ENCODE measurements at regions not wholly inside any gene's neighbourhood (a gene's known extent, or its start where the extent isn't known, plus 50 kb on each side); places are given as distances from the start of the nearest gene placed in this dataset.

DNA sequence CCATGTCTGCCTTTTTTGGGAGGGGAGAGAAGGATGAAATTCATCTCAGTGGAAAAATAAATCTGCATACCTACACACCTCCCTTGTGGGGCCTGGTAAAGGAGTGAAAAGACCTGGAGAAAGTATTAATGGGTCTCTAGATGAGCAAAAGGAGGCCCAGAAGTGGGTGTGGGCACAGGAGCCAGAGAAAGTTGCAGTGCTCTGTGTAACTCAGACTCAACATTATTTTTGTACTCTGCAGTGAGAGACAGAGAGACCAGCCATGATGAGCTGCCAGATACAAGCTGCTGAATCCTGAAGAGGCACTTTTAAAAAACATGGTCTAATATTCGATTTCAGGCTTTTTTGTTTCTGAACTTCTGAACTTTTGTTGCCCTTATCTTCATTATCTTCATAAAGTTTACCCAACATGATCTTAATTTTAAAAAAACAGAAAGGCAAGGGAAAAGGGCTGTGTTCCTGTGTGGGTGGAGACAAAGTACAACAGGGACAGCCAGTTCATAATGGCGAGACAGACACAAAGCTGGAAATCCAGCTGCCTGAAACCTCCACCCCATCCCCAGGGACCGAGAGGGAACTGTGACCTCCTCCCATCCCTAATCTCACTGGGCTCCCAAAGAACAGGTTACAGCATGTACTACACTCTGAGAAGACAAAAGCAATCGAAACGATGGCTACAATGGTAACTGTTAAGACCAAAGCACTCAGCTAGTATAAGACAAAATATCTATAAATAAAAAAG, 77.2 kb downstream of the KLF12 start (continued):
- TF ChIP-seq, protein P1, sequence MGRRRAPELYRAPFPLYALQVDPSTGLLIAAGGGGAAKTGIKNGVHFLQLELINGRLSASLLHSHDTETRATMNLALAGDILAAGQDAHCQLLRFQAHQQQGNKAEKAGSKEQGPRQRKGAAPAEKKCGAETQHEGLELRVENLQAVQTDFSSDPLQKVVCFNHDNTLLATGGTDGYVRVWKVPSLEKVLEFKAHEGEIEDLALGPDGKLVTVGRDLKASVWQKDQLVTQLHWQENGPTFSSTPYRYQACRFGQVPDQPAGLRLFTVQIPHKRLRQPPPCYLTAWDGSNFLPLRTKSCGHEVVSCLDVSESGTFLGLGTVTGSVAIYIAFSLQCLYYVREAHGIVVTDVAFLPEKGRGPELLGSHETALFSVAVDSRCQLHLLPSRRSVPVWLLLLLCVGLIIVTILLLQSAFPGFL (CRISPR knock-in tag; IDR thresholded peaks at IDR 0.05; ENCODE audit: borderline replicate concordance) = no peak
- TF ChIP-seq, protein P2, sequence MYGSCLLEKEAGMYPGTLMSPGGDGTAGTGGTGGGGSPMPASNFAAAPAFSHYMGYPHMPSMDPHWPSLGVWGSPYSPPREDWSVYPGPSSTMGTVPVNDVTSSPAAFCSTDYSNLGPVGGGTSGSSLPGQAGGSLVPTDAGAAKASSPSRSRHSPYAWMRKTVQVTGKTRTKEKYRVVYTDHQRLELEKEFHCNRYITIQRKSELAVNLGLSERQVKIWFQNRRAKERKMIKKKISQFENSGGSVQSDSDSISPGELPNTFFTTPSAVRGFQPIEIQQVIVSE (CRISPR knock-in tag; IDR thresholded peaks at IDR 0.05; ENCODE audit: borderline replicate concordance) = no peak
- TF ChIP-seq, protein P3, sequence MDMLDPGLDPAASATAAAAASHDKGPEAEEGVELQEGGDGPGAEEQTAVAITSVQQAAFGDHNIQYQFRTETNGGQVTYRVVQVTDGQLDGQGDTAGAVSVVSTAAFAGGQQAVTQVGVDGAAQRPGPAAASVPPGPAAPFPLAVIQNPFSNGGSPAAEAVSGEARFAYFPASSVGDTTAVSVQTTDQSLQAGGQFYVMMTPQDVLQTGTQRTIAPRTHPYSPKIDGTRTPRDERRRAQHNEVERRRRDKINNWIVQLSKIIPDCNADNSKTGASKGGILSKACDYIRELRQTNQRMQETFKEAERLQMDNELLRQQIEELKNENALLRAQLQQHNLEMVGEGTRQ (CRISPR knock-in tag; IDR thresholded peaks at IDR 0.05) = no peak
- TF ChIP-seq, protein P4, sequence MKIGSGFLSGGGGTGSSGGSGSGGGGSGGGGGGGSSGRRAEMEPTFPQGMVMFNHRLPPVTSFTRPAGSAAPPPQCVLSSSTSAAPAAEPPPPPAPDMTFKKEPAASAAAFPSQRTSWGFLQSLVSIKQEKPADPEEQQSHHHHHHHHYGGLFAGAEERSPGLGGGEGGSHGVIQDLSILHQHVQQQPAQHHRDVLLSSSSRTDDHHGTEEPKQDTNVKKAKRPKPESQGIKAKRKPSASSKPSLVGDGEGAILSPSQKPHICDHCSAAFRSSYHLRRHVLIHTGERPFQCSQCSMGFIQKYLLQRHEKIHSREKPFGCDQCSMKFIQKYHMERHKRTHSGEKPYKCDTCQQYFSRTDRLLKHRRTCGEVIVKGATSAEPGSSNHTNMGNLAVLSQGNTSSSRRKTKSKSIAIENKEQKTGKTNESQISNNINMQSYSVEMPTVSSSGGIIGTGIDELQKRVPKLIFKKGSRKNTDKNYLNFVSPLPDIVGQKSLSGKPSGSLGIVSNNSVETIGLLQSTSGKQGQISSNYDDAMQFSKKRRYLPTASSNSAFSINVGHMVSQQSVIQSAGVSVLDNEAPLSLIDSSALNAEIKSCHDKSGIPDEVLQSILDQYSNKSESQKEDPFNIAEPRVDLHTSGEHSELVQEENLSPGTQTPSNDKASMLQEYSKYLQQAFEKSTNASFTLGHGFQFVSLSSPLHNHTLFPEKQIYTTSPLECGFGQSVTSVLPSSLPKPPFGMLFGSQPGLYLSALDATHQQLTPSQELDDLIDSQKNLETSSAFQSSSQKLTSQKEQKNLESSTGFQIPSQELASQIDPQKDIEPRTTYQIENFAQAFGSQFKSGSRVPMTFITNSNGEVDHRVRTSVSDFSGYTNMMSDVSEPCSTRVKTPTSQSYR (CRISPR knock-in tag; IDR thresholded peaks at IDR 0.05) = no peak
- TF ChIP-seq ZNF423 (CRISPR knock-in tag; IDR thresholded peaks at IDR 0.05) = no peak
- no peak for TF ChIP-seq ZBTB21 (CRISPR knock-in tag; IDR thresholded peaks at IDR 0.05; ENCODE audit: borderline replicate concordance)
- no peak for TF ChIP-seq ZNF232 (CRISPR knock-in tag; IDR thresholded peaks at IDR 0.05)
- TF ChIP-seq ATF1 (CRISPR knock-in tag; IDR thresholded peaks at IDR 0.05) = no peak

DNA sequence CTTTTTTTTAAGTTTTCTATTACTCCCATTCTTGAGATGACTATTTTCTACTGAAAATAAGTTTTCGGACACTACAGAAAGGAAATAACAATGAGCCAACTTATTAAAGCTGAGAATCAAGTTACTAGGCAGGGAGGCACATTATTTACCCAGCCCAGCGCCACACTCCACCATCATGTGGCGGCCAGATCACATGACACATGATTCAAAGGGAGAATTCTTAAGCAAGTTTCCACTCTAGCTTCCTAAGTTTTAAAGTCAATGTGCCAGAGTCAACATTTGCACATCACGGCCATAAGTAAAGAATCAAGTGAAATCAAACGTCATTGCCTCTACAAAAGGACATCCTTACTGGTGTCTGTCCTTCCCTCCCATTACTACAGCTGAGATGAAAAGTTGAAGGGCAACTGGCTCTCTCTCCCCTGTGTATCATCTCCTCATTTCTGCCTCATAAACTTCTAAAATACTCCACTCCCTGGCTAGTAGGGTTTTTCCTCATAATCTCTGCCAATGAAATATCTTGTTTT, 81.7 kb downstream of the KLF12 start:
- Mint-ChIP-seq H3K9me3 (no peaks in the 10 kb centered on the region), H3K36me3 (no peaks in the 10 kb centered on the region), H3K27ac (no peak overlapping the region), H3K27me3 (ENCODE audit: low read depth) (no peaks in the 10 kb centered on the region), H3K4me3 (no peak overlapping the region), H3K4me1 (peaks cover 12% of the 10 kb centered on the region)
- ATAC-seq = no peak
- DNase-seq (ENCODE audit: low spot score) = peak; percentile 34
- CTCF ChIA-PET = no interaction called here
- TF ChIP-seq KAT7 (CRISPR knock-in tag; IDR thresholded peaks at IDR 0.05; ENCODE audit: borderline replicate concordance) (no peak), ELF4 (CRISPR knock-in tag; IDR thresholded peaks at IDR 0.05; ENCODE audit: low read depth) (no peak), TP53 (CRISPR knock-in tag; IDR thresholded peaks at IDR 0.05) (no peak), FOXJ3 (CRISPR knock-in tag; IDR thresholded peaks at IDR 0.05; ENCODE audit: borderline replicate concordance) (no peak), ZNF219 (CRISPR knock-in tag; IDR thresholded peaks at IDR 0.05; ENCODE audit: borderline replicate concordance) (no peak), SOX15 (CRISPR knock-in tag; IDR thresholded peaks at IDR 0.05) (no peak), GTF2I (CRISPR knock-in tag; conservative IDR thresholded peaks at IDR 0.05) (no peak)
- TF ChIP-seq, protein P5, sequence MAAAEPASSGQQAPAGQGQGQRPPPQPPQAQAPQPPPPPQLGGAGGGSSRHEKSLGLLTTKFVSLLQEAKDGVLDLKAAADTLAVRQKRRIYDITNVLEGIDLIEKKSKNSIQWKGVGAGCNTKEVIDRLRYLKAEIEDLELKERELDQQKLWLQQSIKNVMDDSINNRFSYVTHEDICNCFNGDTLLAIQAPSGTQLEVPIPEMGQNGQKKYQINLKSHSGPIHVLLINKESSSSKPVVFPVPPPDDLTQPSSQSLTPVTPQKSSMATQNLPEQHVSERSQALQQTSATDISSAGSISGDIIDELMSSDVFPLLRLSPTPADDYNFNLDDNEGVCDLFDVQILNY (CRISPR knock-in tag; IDR thresholded peaks at IDR 0.05) = no peak
- TF ChIP-seq, protein P6, sequence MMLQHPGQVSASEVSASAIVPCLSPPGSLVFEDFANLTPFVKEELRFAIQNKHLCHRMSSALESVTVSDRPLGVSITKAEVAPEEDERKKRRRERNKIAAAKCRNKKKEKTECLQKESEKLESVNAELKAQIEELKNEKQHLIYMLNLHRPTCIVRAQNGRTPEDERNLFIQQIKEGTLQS (CRISPR knock-in tag; conservative IDR thresholded peaks at IDR 0.05) = no peak
- TF ChIP-seq, protein P3 (CRISPR knock-in tag; IDR thresholded peaks at IDR 0.05) = peak; percentile 88
- TF ChIP-seq, protein P7, sequence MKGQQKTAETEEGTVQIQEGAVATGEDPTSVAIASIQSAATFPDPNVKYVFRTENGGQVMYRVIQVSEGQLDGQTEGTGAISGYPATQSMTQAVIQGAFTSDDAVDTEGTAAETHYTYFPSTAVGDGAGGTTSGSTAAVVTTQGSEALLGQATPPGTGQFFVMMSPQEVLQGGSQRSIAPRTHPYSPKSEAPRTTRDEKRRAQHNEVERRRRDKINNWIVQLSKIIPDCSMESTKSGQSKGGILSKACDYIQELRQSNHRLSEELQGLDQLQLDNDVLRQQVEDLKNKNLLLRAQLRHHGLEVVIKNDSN (CRISPR knock-in tag; IDR thresholded peaks at IDR 0.05) = peak; percentile 88
- TF ChIP-seq, protein P8, sequence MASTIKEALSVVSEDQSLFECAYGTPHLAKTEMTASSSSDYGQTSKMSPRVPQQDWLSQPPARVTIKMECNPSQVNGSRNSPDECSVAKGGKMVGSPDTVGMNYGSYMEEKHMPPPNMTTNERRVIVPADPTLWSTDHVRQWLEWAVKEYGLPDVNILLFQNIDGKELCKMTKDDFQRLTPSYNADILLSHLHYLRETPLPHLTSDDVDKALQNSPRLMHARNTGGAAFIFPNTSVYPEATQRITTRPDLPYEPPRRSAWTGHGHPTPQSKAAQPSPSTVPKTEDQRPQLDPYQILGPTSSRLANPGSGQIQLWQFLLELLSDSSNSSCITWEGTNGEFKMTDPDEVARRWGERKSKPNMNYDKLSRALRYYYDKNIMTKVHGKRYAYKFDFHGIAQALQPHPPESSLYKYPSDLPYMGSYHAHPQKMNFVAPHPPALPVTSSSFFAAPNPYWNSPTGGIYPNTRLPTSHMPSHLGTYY (CRISPR knock-in tag; IDR thresholded peaks at IDR 0.05) = no peak
- TF ChIP-seq, protein P9, sequence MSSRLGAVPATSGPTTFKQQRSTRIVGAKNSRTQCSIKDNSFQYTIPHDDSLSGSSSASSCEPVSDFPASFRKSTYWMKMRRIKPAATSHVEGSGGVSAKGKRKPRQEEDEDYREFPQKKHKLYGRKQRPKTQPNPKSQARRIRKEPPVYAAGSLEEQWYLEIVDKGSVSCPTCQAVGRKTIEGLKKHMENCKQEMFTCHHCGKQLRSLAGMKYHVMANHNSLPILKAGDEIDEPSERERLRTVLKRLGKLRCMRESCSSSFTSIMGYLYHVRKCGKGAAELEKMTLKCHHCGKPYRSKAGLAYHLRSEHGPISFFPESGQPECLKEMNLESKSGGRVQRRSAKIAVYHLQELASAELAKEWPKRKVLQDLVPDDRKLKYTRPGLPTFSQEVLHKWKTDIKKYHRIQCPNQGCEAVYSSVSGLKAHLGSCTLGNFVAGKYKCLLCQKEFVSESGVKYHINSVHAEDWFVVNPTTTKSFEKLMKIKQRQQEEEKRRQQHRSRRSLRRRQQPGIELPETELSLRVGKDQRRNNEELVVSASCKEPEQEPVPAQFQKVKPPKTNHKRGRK (CRISPR knock-in tag; IDR thresholded peaks at IDR 0.05; ENCODE audit: borderline replicate concordance) = no peak
- POLR2A ChIA-PET = interaction anchor here (0.6 kb wide), 1 partner anchor 235 kb away, joined by 3 read pairs; no protein-coding TSS in a partner anchor

Measured in WTC11 (cell line).